Ascending aorta (tissue), 2 donors: ENCODE measurements at regions not wholly inside any gene's neighbourhood (a gene's known extent, or its start where the extent isn't known, plus 50 kb on each side); places are given as distances from the start of the nearest gene placed in this dataset.

ENCODE experiments used
- DNase-seq, 2 donors: peaks; one replicate each; pipeline ENCODE4 v3.0.0-alpha.2; 2019; ENCODE audit warnings: low spot score in 2 of 2
- H3K27ac ChIP-seq, 2 donors: fragments of 200-600 bp; sonication (generic); one replicate each; pipeline ENCODE4 v1.5.1; 2016 to 2017; ENCODE audit warnings: mild to moderate bottlenecking in 1 of 2
- H3K27me3 ChIP-seq: fragments of 200-600 bp; sonication (generic); one replicate; pipeline ENCODE4 v1.5.1; 2017
- H3K36me3 ChIP-seq, 2 donors: fragments of 200-600 bp; sonication (generic); one replicate each; pipeline ENCODE4 v1.5.1; 2016
- H3K4me1 ChIP-seq, 2 donors: fragments of 200-600 bp; sonication (generic); one replicate each; pipeline ENCODE4 v1.5.1; 2016 to 2017; ENCODE audit warnings: mild to moderate bottlenecking in 1 of 2
- H3K4me3 ChIP-seq, 2 donors: fragments of 200-600 bp; sonication (generic); one replicate each; pipeline ENCODE4 v1.5.1; 2016 to 2017; ENCODE audit warnings: mild to moderate bottlenecking in 1 of 2
- H3K9me3 ChIP-seq, 2 donors: fragments of 200-600 bp; sonication (generic); one replicate each; pipeline ENCODE4 v1.5.1; 2016
- intact Hi-C: fragments of 100-400 bp; cut with DNase I; formaldehyde crosslinking; loops from one replicate; pipeline ENCODE4 v1.15.1; 2023
- TF ChIP-seq, protein P1 (sequence below), 3 experiments: fragments of 200-600 bp in 2 of 3; fragments of 450-650 bp in 1 of 3; sonication (generic) in 2 of 3; IDR thresholded peaks; one replicate each; pipeline ENCODE4 v1.5.1; 2016 to 2019; ENCODE audit warnings: antibody characterized with exemption in 3 of 3, mild to moderate bottlenecking in 1 of 3, moderate library complexity in 1 of 3

- intact Hi-C loops, result no loop called here
- no peaks in the 10 kb centered on the region for H3K36me3 ChIP-seq
- DNase-seq, result no peak
- H3K4me1 ChIP-seq, result no peaks in the 10 kb centered on the region
- TF ChIP-seq, protein P1, sequence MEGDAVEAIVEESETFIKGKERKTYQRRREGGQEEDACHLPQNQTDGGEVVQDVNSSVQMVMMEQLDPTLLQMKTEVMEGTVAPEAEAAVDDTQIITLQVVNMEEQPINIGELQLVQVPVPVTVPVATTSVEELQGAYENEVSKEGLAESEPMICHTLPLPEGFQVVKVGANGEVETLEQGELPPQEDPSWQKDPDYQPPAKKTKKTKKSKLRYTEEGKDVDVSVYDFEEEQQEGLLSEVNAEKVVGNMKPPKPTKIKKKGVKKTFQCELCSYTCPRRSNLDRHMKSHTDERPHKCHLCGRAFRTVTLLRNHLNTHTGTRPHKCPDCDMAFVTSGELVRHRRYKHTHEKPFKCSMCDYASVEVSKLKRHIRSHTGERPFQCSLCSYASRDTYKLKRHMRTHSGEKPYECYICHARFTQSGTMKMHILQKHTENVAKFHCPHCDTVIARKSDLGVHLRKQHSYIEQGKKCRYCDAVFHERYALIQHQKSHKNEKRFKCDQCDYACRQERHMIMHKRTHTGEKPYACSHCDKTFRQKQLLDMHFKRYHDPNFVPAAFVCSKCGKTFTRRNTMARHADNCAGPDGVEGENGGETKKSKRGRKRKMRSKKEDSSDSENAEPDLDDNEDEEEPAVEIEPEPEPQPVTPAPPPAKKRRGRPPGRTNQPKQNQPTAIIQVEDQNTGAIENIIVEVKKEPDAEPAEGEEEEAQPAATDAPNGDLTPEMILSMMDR (IDR thresholded peaks at IDR 0.05), result no peak
- H3K27me3 ChIP-seq, result no peaks in the 10 kb centered on the region
- no peak overlapping the region for H3K4me3 ChIP-seq
- no peak overlapping the region for H3K27ac ChIP-seq
- H3K9me3 ChIP-seq, result no peaks in the 10 kb centered on the region
Observed at GRCh38 chr18:67589325-67589724, 72.8 kb upstream of the DSEL start.

GRCh38 chr18:67586101-67586500 lies 69.6 kb upstream of the DSEL start:
- no peak for DNase-seq
- Histone ChIP-seq H3K36me3 (no peaks in the 10 kb centered on the region), H3K4me1 (no peaks in the 10 kb centered on the region), H3K9me3 (no peaks in the 10 kb centered on the region), H3K4me3 (no peak overlapping the region), H3K27ac (no peak overlapping the region), H3K27me3 (no peaks in the 10 kb centered on the region)
- TF ChIP-seq, protein P1 (IDR thresholded peaks at IDR 0.05), result no peak
- intact Hi-C loops, result no loop called here

- no peaks in the 10 kb centered on the region for H3K27me3 ChIP-seq
- H3K4me1 ChIP-seq, result no peaks in the 10 kb centered on the region
- H3K36me3 ChIP-seq, result no peaks in the 10 kb centered on the region
- intact Hi-C loops, result no loop called here
- no peak overlapping the region for H3K27ac ChIP-seq
- H3K4me3 ChIP-seq, result no peak overlapping the region
- no peak for DNase-seq
- TF ChIP-seq, protein P1 (IDR thresholded peaks at IDR 0.05), result no peak
- no peaks in the 10 kb centered on the region for H3K9me3 ChIP-seq
Observed at GRCh38 chr18:67583621-67584020, 67.1 kb upstream of the DSEL start.

GRCh38 chr18:67582488-67582887 lies 66.0 kb upstream of the DSEL start:
- no peak for DNase-seq
- H3K4me3 ChIP-seq, result no peak overlapping the region
- no peaks in the 10 kb centered on the region for H3K4me1 ChIP-seq
- H3K27me3 ChIP-seq, result no peaks in the 10 kb centered on the region
- no peak overlapping the region for H3K27ac ChIP-seq
- H3K36me3 ChIP-seq, result no peaks in the 10 kb centered on the region
- intact Hi-C loops, result no loop called here
- H3K9me3 ChIP-seq, result no peaks in the 10 kb centered on the region
- TF ChIP-seq, protein P1 (IDR thresholded peaks at IDR 0.05), result no peak

DNA sequence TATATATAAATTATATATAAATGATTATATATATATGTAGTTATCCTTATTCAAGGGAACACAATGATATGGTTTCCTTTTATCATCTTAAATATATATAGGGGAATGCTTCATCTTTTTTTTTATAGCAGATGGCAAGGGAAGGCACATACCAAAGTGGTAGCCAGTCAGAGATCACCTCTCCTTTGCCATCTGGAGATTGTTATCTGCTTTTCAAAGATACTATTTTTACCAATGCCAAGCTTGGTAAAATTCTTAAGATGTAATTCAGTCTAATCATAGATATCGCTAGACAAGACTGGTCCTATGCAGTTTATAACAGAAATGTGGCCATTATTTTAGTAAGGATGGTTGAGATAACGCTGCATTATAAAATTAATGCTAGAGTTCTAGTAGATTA lies 64.7 kb upstream of the DSEL start:
- H3K4me3 ChIP-seq, result no peak overlapping the region
- no peaks in the 10 kb centered on the region for H3K9me3 ChIP-seq
- no peak overlapping the region for H3K27ac ChIP-seq
- DNase-seq, result no peak
- intact Hi-C loops, result no loop called here
- no peaks in the 10 kb centered on the region for H3K36me3 ChIP-seq
- TF ChIP-seq, protein P1 (IDR thresholded peaks at IDR 0.05), result no peak
- H3K4me1 ChIP-seq, result no peaks in the 10 kb centered on the region
- no peaks in the 10 kb centered on the region for H3K27me3 ChIP-seq

DNA sequence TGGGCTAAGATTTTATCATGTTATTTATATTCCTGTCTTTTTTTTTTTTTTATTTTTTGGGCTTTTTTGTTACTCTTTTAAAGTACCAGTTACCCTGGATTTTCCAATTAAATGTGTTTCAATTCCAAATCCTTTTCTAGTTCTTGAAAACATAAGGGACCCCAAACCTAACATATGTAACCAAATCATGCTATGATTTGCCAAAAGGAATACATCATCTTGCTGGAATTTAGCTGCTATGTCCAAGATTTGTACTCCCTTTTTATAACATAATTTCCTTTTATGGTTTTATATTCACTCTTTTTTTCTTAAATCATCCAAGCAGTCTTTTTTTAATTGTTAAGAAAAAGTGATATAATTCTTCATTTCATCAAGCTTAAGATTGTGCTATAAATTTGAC lies 60.9 kb upstream of the DSEL start:
- Histone ChIP-seq H3K27me3 (no peaks in the 10 kb centered on the region), H3K4me1 (no peaks in the 10 kb centered on the region), H3K4me3 (no peak overlapping the region), H3K36me3 (no peaks in the 10 kb centered on the region), H3K27ac (no peak overlapping the region), H3K9me3 (no peaks in the 10 kb centered on the region)
- TF ChIP-seq, protein P1 (IDR thresholded peaks at IDR 0.05), result no peak
- intact Hi-C loops, result no loop called here
- DNase-seq, result no peak
